Astrocyte of the spinal cord (primary cell): ENCODE measurements at regions not wholly inside any gene's neighbourhood (a gene's known extent, or its start where the extent isn't known, plus 50 kb on each side); places are given as distances from the start of the nearest gene placed in this dataset.
A peak's percentile ranks its signal among the peaks of the same experiment; 100 is the strongest.

Source experiments
- DNase-seq: peaks from one replicate; pipeline ENCODE4 v3.0.0; 2011; ENCODE audit warnings: low read depth, low spot score
- H3K4me3 ChIP-seq: 2 replicates; pipeline ENCODE4 v1.5.1; 2011; ENCODE audit warnings: low read depth, mild to moderate bottlenecking, low read length, moderate library complexity
- in situ Hi-C: cut with HindIII; loops from 2 replicates; pipeline ENCODE4 v1.10.0; 2017; ENCODE audit warnings: low sequenced_read_pairs
- TF ChIP-seq, protein P1 (sequence below): IDR thresholded peaks from 2 replicates; pipeline ENCODE4 v1.5.1; 2012; ENCODE audit warnings: low read depth, mild to moderate bottlenecking, low read length, inconsistent platforms

DNA sequence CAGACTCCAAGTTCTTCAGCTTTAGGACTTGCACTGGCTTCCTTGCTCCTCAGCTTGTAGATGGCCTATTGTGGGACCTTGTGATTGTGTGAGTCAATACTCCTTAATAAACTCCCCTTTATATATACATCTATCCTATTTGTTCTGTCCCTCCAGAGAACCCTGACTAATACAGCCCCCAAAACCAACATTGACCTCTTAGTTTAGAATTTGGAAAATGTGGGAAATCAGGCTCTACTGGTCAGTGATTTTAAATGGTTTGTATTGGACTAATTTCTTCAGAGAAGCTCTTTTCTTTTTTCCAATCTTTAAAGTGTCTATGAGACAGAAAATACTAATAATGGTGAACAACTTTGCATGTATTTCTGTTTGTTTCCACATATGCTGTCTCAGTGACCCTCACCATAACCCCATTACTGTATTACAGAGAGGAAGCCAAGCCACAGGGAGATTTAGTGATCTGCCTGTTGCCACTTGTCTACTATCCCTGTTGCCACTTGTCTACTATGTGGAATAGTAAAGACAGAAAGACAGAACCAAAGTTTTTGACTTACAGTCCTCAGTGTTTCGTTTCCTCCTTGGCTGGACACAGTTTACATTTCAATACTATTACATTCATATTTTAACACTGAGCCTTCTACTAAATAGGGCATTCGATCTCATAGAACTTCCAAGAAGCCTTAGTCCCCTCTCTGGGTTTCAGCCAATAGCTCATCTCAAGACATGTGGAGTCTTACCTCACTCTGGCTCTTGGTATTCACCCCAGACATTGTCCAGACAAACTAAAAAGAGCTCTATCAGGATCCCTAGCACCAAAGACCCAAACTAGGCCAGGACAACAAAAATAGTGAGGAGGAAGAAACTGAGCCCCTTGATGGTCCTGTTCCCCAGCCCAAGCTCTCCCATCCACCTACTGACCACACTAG, 121.0 kb downstream of the AKR1D1 start:
- DNase-seq: no peak
- TF ChIP-seq, protein P1, sequence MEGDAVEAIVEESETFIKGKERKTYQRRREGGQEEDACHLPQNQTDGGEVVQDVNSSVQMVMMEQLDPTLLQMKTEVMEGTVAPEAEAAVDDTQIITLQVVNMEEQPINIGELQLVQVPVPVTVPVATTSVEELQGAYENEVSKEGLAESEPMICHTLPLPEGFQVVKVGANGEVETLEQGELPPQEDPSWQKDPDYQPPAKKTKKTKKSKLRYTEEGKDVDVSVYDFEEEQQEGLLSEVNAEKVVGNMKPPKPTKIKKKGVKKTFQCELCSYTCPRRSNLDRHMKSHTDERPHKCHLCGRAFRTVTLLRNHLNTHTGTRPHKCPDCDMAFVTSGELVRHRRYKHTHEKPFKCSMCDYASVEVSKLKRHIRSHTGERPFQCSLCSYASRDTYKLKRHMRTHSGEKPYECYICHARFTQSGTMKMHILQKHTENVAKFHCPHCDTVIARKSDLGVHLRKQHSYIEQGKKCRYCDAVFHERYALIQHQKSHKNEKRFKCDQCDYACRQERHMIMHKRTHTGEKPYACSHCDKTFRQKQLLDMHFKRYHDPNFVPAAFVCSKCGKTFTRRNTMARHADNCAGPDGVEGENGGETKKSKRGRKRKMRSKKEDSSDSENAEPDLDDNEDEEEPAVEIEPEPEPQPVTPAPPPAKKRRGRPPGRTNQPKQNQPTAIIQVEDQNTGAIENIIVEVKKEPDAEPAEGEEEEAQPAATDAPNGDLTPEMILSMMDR: no peak
- H3K4me3 ChIP-seq: no peak overlapping the region
- in situ Hi-C loops: no loop called here

DNA sequence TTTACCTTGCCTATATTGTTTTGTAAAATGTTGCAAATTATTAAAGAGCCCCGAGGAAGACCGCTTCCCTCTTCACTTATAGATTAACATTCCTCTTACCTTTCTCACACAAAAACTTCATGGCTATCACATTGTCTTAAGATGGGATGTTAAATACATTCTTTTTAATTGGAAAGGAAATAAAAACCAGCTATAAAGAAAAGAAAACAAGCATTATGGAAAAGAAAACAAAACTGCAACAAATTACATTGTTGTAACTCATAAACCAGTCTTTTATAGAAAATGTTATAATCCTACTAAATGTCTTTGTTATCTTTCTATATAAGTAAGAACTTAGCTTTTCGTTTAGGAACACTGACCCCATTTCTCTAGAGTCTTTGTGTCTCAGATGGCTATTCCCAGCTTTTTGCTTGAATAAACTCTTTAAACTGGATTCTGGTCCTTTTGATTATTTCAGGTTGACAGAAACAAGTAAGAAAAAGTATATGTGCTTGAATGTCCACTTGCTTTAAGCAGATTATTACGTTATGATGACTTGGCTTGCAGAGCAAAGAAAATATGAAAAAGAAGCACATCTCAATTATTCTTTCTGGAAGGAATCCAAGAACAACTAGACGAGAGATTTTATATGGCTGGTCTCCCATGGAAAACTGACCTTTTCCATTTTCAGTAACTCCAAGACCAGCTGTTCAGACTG, 128.2 kb downstream of the AKR1D1 start:
- in situ Hi-C loops: no loop called here
- no peak overlapping the region for H3K4me3 ChIP-seq
- TF ChIP-seq, protein P1: no peak
- DNase-seq: peak; percentile 34

DNA sequence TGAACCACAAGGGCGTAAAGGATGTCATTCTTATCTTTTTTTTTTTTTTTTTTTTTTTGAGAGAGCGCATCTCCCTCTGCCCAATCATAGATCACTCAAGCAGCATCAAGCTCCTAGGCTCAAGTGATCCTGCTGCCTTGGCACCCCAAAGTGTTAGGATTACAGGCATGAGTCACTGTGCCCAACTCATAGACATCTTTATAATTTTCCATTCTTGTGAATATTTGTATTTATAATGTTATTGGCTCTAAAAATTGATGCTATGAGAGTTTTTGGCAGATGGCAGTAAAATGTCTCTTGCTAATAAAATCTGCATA, 128.7 kb downstream of the AKR1D1 start:
- TF ChIP-seq, protein P1: no peak
- DNase-seq: no peak
- in situ Hi-C loops: no loop called here
- H3K4me3 ChIP-seq: no peak overlapping the region

DNA sequence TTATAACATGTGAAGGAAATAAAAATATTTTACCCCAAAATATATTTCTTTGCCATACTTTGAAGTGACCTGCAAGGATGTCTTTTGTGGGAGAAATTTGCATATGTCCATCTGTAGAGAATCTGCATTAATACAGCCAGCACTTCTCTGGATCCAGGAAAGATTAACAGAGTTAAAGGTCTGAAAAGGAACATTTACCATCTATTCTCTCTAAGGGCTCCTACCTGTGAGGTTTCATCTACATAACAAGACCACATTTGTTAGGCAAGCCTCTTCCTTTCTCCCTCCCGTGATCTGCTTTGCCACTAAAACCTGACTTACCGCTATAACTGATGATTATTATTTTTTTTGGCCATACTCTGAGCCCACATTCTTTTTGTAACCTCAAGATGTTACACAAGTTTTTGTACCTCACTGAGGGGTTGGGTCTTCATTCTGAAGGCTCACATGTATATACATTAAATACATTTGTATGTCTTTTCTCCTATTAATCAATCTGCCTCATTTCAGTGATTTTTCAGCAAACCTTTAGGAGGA, 129.4 kb downstream of the AKR1D1 start:
- in situ Hi-C loops: no loop called here
- no peak for DNase-seq
- no peak overlapping the region for H3K4me3 ChIP-seq
- TF ChIP-seq, protein P1: no peak

DNA sequence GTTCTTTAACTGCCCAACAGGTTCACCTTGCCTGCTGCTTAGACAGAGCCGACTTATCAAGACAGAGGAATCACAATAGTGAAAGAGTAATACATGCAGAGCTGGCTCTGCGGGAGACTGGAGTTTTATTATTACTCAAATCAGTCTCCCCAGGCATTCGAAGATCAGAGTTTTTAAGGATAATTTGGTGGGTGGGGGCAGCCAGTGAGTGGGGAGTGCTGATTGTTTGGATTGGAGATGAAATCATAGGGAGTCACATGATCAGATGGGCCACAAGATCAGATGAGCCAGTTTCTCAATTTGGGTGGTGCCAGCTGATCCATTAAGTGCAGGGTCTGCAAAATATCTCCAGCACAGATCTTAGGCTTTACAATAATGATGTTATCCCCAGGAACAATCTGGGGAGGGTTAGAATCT, 131.3 kb downstream of the AKR1D1 start:
- in situ Hi-C loops: no loop called here
- no peak for DNase-seq
- TF ChIP-seq, protein P1: no peak
- H3K4me3 ChIP-seq: no peak overlapping the region

DNA sequence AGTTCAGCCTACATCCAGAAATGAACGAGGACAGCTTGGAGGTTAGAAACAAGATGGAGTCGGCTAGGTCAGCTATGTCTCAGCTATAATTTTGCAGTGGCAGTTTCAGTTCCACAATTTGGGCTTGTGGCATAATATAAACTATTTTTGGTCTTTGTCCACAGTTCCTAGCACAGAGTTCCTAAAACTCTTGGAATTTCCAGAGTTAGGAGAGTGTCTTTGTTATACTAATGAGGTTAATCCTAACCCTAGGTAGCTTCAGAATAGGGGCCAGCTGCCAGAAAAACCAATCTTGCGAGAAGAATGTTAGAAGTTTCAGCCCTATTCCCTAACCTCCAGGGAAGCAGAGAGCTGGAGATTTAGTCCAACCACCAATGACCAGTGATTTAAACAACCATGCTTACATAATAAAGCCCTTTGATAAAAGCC, 131.9 kb downstream of the AKR1D1 start:
- H3K4me3 ChIP-seq: no peak overlapping the region
- DNase-seq: no peak
- TF ChIP-seq, protein P1: no peak
- in situ Hi-C loops: no loop called here
